ENCODE measurements at regions not wholly inside any gene's neighbourhood (a gene's known extent, or its start where the extent isn't known, plus 50 kb on each side); places are given as distances from the start of the nearest gene placed in this dataset.

DNA sequence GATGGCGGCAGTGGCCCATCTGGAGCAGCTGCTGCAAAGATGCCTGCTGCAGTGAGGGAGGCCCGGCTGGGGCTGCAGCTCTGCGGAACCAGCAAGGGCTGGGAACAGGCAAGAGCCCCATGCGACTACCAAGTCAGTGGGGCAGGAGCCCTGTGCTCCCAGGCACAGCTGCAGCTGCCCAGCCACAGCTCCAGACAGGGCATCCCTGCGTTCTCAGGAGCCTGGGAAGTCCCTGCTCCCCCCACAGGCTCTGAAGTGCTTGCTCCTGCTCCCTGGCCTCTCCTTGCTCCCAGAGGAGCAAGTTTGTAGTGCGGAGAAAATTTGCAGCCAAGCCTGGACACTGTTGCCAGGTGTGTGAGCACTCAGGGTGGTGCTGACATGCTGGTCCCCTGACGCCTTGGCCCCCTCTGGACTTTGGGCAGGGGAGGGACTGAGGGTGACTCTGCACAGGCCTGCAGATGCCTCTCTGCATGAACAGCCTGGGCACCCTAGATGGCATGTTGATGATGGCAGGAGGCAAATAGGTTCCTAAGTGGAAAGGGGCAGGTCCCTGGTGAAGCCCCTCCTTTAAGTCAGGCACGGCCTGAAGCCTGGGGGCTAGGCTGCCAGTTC lies 105.6 kb downstream of the LYZL1 start:
- TF ChIP-seq EZH2phosphoT487 (IDR thresholded peaks at IDR 0.05; ENCODE audit: borderline replicate concordance, low read length) (no peak), EZH2 (IDR thresholded peaks at IDR 0.05; ENCODE audit: low read length, unreplicated experiment) (no peak)
- TF ChIP-seq, protein P1, sequence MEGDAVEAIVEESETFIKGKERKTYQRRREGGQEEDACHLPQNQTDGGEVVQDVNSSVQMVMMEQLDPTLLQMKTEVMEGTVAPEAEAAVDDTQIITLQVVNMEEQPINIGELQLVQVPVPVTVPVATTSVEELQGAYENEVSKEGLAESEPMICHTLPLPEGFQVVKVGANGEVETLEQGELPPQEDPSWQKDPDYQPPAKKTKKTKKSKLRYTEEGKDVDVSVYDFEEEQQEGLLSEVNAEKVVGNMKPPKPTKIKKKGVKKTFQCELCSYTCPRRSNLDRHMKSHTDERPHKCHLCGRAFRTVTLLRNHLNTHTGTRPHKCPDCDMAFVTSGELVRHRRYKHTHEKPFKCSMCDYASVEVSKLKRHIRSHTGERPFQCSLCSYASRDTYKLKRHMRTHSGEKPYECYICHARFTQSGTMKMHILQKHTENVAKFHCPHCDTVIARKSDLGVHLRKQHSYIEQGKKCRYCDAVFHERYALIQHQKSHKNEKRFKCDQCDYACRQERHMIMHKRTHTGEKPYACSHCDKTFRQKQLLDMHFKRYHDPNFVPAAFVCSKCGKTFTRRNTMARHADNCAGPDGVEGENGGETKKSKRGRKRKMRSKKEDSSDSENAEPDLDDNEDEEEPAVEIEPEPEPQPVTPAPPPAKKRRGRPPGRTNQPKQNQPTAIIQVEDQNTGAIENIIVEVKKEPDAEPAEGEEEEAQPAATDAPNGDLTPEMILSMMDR (conservative IDR thresholded peaks at IDR 0.05; ENCODE audit: low read depth, low read length): no peak
- H3K27me3 ChIP-seq (ENCODE audit: low read length): no peaks in the 10 kb centered on the region
- H3K4me1 ChIP-seq (ENCODE audit: insufficient read depth, low read length): no peaks in the 10 kb centered on the region
- BruUV-seq (replicated peaks): no TSS peak
- DNase-seq: no peak
- intact Hi-C loops (cut with micrococcal nuclease): no loop called here
- H3K36me3 ChIP-seq (ENCODE audit: low read depth, low read length): no peaks in the 10 kb centered on the region
- no peaks in the 10 kb centered on the region for H3K79me2 ChIP-seq (ENCODE audit: low read length)
- ChIA-PET POLR2A (ENCODE audit: unreplicated experiment) (interaction anchor here (0.6 kb wide), 1 partner anchor 80 kb away, joined by 3 read pairs; no protein-coding TSS in a partner anchor), CTCF (no interaction called here)
- no peak overlapping the region for H3K4me3 ChIP-seq (ENCODE audit: low read length)
- no peak overlapping the region for H3K9ac ChIP-seq (ENCODE audit: low read length)
- H4K20me1 ChIP-seq (ENCODE audit: low read length): no peaks in the 10 kb centered on the region
- H3K9me2 ChIP-seq (replicated peaks; ENCODE audit: low read length): no peaks in the 10 kb centered on the region
- H2AFZ ChIP-seq (ENCODE audit: low read length): no peak overlapping the region
- no peak for ATAC-seq
- H3F3A ChIP-seq (ENCODE audit: low read length, unreplicated experiment): no peaks in the 10 kb centered on the region
- H3K4me2 ChIP-seq (ENCODE audit: low read length): no peak overlapping the region
- H3K27ac ChIP-seq (ENCODE audit: low read length): no peak overlapping the region
- H3K9me3 ChIP-seq (ENCODE audit: low read length): no peaks in the 10 kb centered on the region

DNA sequence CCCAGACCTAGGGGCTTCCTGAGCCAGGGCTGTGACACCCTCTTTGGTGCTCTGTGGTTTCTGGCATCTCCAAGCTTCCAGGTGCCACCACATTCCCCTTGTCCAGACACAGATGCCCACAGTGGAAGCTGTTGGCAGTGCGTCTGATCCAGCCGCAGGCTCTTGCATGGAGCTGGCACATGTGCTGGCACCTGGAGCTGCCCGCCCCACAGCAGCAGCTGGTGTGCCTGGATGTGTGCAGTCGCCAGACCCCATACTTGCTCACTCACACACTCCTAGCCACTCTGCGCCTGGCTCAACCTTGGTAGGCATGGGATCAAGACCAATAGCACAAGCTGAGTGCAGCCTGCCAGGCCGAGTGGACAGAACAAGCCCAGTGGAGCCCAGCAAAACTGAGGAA lies 106.5 kb downstream of the LYZL1 start:
- H3K36me3 ChIP-seq (ENCODE audit: low read depth, low read length): no peaks in the 10 kb centered on the region
- no peak overlapping the region for H3K4me3 ChIP-seq (ENCODE audit: low read length)
- POLR2A ChIA-PET (ENCODE audit: unreplicated experiment): no interaction called here

GRCh38 chr10:29397221-29397620 lies 108.4 kb downstream of the LYZL1 start:
- no peak overlapping the region for H3K4me3 ChIP-seq (ENCODE audit: low read length)
- H3K27ac ChIP-seq (ENCODE audit: low read length): no peak overlapping the region
- intact Hi-C loops (cut with micrococcal nuclease): no loop called here
- H3K27me3 ChIP-seq (ENCODE audit: low read length): no peaks in the 10 kb centered on the region
- DNase-seq: no peak
- no peak for ATAC-seq
- H3K36me3 ChIP-seq (ENCODE audit: low read depth, low read length): no peaks in the 10 kb centered on the region
- H3K4me1 ChIP-seq (ENCODE audit: insufficient read depth, low read length): no peaks in the 10 kb centered on the region
- H3K9me3 ChIP-seq (ENCODE audit: low read length): no peaks in the 10 kb centered on the region
- no peaks in the 10 kb centered on the region for H3K79me2 ChIP-seq (ENCODE audit: low read length)
- H2AFZ ChIP-seq (ENCODE audit: low read length): no peak overlapping the region
- no peaks in the 10 kb centered on the region for H3F3A ChIP-seq (ENCODE audit: low read length, unreplicated experiment)
- no peak overlapping the region for H3K9ac ChIP-seq (ENCODE audit: low read length)
- ChIA-PET POLR2A (ENCODE audit: unreplicated experiment) (interaction anchor here (0.6 kb wide), 1 partner anchor 106 kb away, joined by 3 read pairs; no protein-coding TSS in a partner anchor), CTCF (no interaction called here)
- no TSS peak for BruUV-seq (replicated peaks)
- no peaks in the 10 kb centered on the region for H4K20me1 ChIP-seq (ENCODE audit: low read length)
- no peaks in the 10 kb centered on the region for H3K9me2 ChIP-seq (replicated peaks; ENCODE audit: low read length)
- H3K4me2 ChIP-seq (ENCODE audit: low read length): no peak overlapping the region
- TF ChIP-seq, protein P1 (conservative IDR thresholded peaks at IDR 0.05; ENCODE audit: low read depth, low read length): no peak
- no peak for TF ChIP-seq EZH2 (IDR thresholded peaks at IDR 0.05; ENCODE audit: low read length, unreplicated experiment)
- no peak for TF ChIP-seq EZH2phosphoT487 (IDR thresholded peaks at IDR 0.05; ENCODE audit: borderline replicate concordance, low read length)

More for the DNA sequence above, 106.5 kb downstream of the LYZL1 start:
- CTCF ChIA-PET: no interaction called here
- Histone ChIP-seq H3K9ac (ENCODE audit: low read length) (no peak overlapping the region), H3K79me2 (ENCODE audit: low read length) (no peaks in the 10 kb centered on the region), H3K27me3 (ENCODE audit: low read length) (no peaks in the 10 kb centered on the region), H3K9me2 (replicated peaks; ENCODE audit: low read length) (no peaks in the 10 kb centered on the region), H4K20me1 (ENCODE audit: low read length) (no peaks in the 10 kb centered on the region), H3K9me3 (ENCODE audit: low read length) (no peaks in the 10 kb centered on the region), H3K4me2 (ENCODE audit: low read length) (no peak overlapping the region), H3K4me1 (ENCODE audit: insufficient read depth, low read length) (no peaks in the 10 kb centered on the region), H3F3A (ENCODE audit: low read length, unreplicated experiment) (no peaks in the 10 kb centered on the region), H3K27ac (ENCODE audit: low read length) (no peak overlapping the region), H2AFZ (ENCODE audit: low read length) (no peak overlapping the region)
- BruUV-seq (replicated peaks): no TSS peak
- intact Hi-C loops (cut with micrococcal nuclease): no loop called here
- ATAC-seq: no peak
- no peak for DNase-seq
- TF ChIP-seq, protein P1 (conservative IDR thresholded peaks at IDR 0.05; ENCODE audit: low read depth, low read length): no peak
- no peak for TF ChIP-seq EZH2phosphoT487 (IDR thresholded peaks at IDR 0.05; ENCODE audit: borderline replicate concordance, low read length)
- TF ChIP-seq EZH2 (IDR thresholded peaks at IDR 0.05; ENCODE audit: low read length, unreplicated experiment): no peak
